Epithelial cell of proximal tubule (primary cell): ENCODE measurements at regions not wholly inside any gene's neighbourhood (a gene's known extent, or its start where the extent isn't known, plus 50 kb on each side); places are given as distances from the start of the nearest gene placed in this dataset.

Experiments
- DNase-seq: peaks from one replicate; pipeline ENCODE4 v3.0.0-alpha.2; 2011; ENCODE audit warnings: low read depth
- H3K4me3 ChIP-seq: 2 replicates; pipeline ENCODE4 v1.5.1; 2011; ENCODE audit warnings: low read depth, mild to moderate bottlenecking, low read length
- TF ChIP-seq, protein P1 (sequence below): conservative IDR thresholded peaks from 2 replicates; pipeline ENCODE4 v1.5.1; 2012; ENCODE audit warnings: low read depth, mild to moderate bottlenecking, low read length

DNA sequence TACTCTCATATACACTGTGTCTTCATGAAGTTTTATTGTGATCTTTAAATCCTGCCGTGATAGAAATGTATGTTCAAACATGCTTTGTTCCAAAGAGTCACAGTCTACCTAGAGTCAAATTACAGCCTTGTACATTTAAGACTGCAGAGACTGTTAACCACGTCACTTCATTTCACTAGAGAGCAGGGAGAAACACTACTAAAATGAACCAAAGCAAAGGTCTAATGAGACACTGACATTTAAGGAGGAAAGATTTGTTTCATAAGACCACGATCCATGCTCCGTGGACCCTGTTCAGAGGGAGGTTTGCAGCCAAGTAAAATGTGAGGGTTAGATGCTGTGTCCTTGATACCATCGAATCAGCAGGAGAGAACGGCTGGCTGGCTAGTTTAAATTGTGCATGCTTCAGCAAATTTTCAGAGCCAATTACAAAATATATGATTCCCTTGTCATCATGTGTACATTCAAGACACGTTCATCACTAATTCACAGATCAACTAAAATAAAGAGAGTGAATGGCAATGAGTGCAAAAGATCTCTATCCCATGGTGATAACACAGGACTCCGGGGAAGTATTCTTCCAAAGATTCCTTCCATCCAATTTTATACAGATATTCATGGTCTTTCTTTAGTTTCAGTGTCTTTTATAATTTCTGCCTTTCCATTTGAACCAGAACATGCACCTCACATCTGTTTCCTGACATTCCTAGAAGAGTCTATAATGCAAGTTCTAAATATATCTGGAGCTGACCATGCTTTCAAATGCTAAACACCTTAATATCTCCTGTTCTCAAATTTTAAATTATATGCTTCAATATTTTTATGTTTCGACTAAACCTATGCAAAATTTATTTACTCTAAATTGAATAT, 960.9 kb upstream of the FAT3 start:
- no peak overlapping the region for H3K4me3 ChIP-seq
- DNase-seq = no peak
- TF ChIP-seq, protein P1, sequence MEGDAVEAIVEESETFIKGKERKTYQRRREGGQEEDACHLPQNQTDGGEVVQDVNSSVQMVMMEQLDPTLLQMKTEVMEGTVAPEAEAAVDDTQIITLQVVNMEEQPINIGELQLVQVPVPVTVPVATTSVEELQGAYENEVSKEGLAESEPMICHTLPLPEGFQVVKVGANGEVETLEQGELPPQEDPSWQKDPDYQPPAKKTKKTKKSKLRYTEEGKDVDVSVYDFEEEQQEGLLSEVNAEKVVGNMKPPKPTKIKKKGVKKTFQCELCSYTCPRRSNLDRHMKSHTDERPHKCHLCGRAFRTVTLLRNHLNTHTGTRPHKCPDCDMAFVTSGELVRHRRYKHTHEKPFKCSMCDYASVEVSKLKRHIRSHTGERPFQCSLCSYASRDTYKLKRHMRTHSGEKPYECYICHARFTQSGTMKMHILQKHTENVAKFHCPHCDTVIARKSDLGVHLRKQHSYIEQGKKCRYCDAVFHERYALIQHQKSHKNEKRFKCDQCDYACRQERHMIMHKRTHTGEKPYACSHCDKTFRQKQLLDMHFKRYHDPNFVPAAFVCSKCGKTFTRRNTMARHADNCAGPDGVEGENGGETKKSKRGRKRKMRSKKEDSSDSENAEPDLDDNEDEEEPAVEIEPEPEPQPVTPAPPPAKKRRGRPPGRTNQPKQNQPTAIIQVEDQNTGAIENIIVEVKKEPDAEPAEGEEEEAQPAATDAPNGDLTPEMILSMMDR = no peak

DNA sequence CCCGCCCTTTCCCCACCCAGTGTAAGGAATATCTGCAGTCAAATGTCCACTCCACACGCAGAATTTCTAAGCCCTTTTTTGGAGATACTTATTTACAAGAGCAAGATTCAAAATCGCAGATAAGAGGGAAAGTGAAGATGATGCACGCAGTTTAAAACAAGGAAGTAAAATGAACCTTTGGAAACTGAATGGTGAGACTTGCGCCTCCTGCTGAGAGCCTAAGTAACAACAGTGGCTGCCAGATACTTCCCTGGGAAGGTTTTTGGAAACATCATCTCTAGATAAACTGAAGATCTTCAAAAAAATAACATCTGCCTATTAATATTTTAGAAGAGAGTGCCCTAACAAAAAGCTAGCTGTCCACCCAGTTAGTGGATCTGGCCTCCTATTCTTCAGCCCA, 963.1 kb upstream of the FAT3 start:
- H3K4me3 ChIP-seq = no peak overlapping the region
- DNase-seq = no peak
- TF ChIP-seq, protein P1 = no peak

DNA sequence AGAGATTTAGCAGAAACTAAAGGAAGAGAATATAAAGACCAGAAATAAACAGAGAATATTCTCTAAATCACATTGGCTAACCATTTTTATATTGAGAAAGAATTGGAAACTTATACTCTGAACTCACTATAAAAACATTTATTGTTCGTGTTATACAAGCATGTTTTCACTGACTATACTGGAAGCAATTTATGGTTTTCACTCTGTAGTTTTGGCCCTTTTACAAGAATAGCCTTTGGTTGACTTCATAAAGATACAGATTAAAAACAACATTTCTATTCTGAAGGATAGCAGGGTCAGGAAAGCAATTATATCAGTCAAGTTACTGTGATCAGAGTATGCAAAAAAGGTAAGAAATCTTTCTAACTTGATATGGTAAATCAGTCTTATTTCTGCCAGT, 965.7 kb upstream of the FAT3 start:
- DNase-seq = no peak
- H3K4me3 ChIP-seq = no peak overlapping the region
- TF ChIP-seq, protein P1 = no peak

DNA sequence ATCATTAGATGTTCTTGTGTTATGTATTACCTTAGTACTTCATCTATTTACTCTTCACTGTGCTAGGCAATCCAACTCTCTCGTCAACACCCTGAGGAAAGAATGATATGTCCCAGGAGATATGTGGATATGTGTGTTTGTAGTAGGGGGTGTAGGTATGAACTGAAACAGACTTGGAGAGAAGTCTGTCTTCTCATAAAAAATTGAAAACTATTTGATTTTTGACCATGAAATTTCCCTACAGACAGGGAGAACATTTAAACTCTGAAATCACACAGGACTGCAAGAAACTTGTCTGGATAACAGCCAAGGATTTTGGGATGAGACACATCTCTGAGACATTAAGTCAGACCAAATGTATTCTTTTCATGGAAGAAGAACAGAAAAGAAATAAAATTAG, 967.0 kb upstream of the FAT3 start:
- TF ChIP-seq, protein P1 = no peak

DNA sequence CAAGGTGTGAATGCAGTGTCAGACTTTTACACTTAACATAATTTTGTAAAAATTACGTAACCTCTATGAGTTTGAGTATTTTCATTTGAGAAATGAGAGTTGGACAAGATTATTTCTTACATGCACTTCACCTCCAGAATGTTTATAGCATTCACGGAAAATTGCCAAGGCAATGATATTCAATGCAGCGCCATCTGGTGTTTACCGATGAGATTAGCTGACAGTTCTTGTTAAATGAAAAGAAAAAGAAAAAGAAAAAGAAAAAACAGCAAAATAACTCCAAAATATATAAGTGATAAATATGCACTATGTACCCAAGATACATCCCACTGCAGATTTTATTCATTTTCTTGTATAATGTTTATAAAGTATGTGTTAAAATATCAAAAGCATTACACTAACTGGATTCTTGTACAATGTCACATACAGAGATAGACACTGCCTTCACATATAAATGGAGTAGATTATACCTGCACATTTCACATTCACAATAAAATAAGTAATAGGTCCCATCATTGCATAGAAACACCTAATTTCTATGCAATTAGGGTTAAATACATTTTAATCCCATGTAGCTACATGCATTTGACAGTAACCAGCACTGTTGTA, 976.3 kb upstream of the FAT3 start:
- DNase-seq = no peak
- TF ChIP-seq, protein P1 = peak; percentile 77
- no peak overlapping the region for H3K4me3 ChIP-seq

More for the DNA sequence above, 967.0 kb upstream of the FAT3 start:
- no peak for DNase-seq
- H3K4me3 ChIP-seq = no peak overlapping the region

DNA sequence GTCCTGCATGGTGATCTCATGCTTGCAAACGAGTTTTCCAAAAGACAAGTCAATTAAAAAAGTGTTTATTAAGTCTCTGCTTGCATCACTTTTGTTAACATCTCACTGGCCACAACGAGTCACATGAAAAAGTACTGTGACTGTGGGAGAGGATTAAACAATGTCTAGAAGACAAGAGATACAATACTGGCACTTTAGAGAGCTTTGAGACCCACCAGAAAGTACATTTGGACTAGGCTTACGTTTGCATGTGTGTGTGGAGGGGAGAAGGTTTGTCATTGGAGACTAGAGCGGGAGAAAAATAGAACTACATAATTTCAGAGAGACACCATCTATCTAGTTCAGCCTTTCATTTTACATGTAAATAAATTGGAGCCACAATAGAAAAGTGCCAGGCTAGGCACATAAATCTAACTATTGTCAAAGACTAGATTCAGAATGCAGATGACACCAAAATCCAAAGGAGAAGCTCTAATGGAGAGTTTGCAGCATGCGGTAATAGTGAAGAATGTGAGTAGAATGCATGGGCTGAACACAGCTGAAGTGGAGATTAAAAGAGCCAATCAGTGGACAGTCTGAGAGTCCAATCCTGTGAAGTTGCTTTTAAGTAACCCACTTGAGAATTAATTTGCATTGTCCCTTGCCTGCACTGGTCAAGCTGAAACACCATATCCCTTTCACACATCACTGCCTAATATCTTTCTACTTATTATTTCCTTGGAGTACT, 977.4 kb upstream of the FAT3 start:
- DNase-seq = no peak

More for the DNA sequence above, 977.4 kb upstream of the FAT3 start:
- no peak overlapping the region for H3K4me3 ChIP-seq
- TF ChIP-seq, protein P1 = no peak
